ENCODE measurements at regions not wholly inside any gene's neighbourhood (a gene's known extent, or its start where the extent isn't known, plus 50 kb on each side); places are given as distances from the start of the nearest gene placed in this dataset.
"Not testable (repeated sequence)": the region's sequence is repeated elsewhere in the genome, so short reads cannot be mapped to it uniquely, and the experiment has no call there.

DNA sequence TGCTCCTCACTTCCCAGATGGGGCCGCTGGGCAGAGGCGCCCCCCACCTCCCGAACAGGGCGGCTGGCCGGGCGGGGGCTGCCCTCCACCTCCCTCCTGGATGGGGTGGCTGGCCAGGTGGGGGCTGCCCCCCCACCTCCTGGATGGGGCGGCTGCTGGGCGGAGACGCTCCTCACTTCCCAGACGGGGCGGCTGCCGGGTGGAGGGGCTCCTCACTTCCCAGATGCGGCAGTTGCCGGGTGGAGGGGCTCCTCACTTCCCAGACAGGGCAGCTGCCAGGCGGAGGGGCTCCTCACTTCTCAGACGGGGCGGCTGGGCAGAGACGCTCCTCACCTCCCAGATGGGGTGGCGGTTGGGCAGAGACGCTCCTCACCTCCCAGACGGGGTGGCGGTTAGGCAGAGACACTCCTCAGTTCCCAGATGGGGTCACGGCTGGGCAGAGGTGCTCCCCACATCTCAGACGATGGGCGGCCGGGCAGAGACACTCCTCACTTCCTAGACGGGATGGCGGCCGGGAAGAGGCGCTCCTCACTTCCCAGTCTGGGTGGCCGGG is 428.8 kb downstream of the FGF13 start:
- TF ChIP-seq CTCF (conservative IDR thresholded peaks at IDR 0.05); EZH2 (IDR thresholded peaks at IDR 0.05; ENCODE audit: low read depth): not testable (repeated sequence)

Data from PC-9 (cell line).